Erythroblast (primary cell): ENCODE measurements at regions not wholly inside any gene's neighbourhood (a gene's known extent, or its start where the extent isn't known, plus 50 kb on each side); places are given as distances from the start of the nearest gene placed in this dataset.

ENCODE experiments used
- DNase-seq, 2 experiments: peaks; one replicate each; lab custom pipeline; 2025; lab: John Stamatoyannopoulos, UW
- GATA1 ChIP-seq: IDR thresholded peaks from 2 replicates; pipeline ENCODE4 v1.6.1; 2011; ENCODE audit warnings: low read depth, mild to moderate bottlenecking, control low read depth, low read length, moderate library complexity
- POLR2A ChIP-seq: IDR thresholded peaks from 2 replicates; pipeline ENCODE4 v1.6.1; 2011; ENCODE audit warnings: mild to moderate bottlenecking, low read length

- no peak for DNase-seq
- TF ChIP-seq GATA1 (no peak), POLR2A (no peak)
Observed at GRCh38 chr10:35722636-35723035, 80.5 kb upstream of the FZD8 start.

GRCh38 chr10:35722226-35722625 lies 80.1 kb upstream of the FZD8 start:
- TF ChIP-seq POLR2A: no peak
- TF ChIP-seq GATA1: no peak
- no peak for DNase-seq

- TF ChIP-seq POLR2A: no peak
- TF ChIP-seq GATA1: no peak
- DNase-seq: no peak
Observed at GRCh38 chr10:35720366-35720765, 78.3 kb upstream of the FZD8 start.

DNA sequence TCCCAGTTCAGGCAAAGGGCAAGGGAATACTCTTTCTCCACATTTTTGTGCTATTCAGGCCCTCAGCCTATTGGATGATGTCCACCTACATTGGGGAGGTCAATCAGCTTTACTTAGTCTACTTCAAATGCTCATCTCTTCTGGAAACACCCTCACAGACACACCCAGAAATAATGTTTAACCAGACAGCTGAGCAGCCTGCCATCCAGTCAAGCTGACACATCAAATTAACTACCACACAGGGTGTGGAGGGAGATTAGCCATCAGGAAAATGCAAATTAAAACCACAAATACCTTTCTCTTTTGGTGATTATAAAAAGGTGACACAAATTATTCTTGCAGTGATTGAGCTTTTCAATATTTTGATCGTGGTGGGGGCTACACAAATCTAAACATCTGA lies 74.7 kb upstream of the FZD8 start:
- no peak for DNase-seq
- no peak for TF ChIP-seq GATA1
- no peak for TF ChIP-seq POLR2A

- DNase-seq: no peak
- TF ChIP-seq GATA1 (no peak), POLR2A (no peak)
Observed at GRCh38 chr10:35712486-35712885, 70.4 kb upstream of the FZD8 start.

DNA sequence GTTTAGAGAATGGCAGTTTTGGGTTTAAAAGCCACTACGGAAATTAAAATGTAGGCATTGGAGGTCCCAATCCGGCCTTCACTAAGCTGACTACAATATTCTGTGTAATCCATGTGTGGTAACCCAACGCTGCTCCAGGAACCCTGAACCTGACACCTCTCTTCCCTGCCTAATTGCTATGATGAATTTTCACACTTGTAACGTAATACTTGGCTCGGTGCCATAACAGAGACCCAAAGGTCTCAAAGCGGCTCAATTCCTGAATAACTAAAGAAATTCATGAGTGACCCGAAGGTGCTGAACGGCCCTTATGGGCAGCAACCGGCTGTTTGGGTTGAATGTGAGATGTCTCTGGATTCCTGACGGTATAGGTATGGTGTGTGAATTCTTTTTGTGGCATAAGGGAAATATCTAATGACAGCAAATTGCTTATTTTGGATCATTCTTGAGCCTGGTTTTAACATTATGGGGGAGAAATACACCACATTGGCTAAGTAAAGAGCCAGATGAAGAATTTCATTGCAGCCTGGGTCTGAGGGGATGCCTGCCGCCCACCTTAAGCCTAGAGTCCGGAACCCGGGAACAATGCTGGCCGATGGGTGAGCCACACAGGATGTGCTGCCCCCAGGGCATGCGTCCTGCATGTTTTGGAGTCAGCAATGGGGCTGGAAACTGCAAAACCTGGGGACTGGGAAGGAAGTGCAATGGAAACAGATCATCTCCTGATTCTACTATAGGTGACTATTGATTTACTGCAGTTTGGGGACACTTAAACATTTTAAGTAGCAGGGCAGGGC lies 69.7 kb upstream of the FZD8 start:
- DNase-seq: no peak
- TF ChIP-seq GATA1 (no peak), POLR2A (no peak)

- DNase-seq: no peak
- TF ChIP-seq POLR2A (no peak), GATA1 (no peak)
Observed at GRCh38 chr10:35707642-35708425, 65.7 kb upstream of the FZD8 start.

- TF ChIP-seq POLR2A: no peak
- TF ChIP-seq GATA1: no peak
- DNase-seq: no peak
Observed at GRCh38 chr10:35706959-35707358, 64.9 kb upstream of the FZD8 start.

DNA sequence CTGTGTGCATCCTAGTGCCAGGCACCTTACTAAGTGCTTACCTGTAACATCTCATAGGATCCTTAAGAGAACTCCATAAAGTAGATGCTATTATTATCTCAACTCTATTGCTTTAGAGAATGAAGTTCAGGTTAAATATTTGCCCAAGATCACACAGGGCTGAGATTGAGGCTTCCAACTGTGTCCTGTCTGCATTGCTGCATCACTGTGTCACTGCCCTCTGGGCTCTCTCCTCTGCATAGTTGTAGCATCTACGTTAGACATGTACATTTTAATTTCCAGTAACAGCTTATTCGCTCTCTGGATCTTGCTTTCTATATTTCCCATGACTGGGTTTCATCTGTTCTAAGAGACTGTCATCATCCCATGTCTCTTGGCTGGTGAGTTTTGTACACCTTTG lies 63.6 kb upstream of the FZD8 start:
- no peak for DNase-seq
- no peak for TF ChIP-seq POLR2A

DNA sequence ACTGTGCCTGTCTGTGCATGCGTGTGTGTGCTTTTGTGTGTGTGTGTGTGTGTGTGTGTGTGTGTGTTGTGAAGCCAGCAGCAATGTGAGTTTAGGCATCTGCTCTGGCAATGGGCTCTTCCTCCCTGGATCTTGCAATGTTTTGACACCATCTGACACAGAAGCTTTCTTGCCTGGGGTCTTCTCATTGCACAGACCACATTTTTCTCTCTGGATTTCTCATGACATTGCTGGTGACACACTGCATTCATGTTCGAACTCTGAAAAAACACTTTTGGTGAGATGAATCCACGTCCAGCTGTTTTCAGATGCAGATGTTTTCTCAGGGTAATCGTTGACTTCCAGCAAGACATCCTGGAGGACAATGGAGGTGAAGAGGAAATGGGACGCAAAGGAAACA lies 63.0 kb upstream of the FZD8 start:
- DNase-seq: no peak
- TF ChIP-seq GATA1: no peak
- TF ChIP-seq POLR2A: no peak

- DNase-seq: no peak
- TF ChIP-seq GATA1: no peak
- no peak for TF ChIP-seq POLR2A
Observed at GRCh38 chr10:35704401-35704800, 62.3 kb upstream of the FZD8 start.

- TF ChIP-seq GATA1: no peak
- TF ChIP-seq POLR2A: no peak
- no peak for DNase-seq
Observed at GRCh38 chr10:35700487-35700882, 58.4 kb upstream of the FZD8 start.

- no peak for TF ChIP-seq GATA1
- DNase-seq: no peak
Observed at GRCh38 chr10:35699848-35700486, 57.9 kb upstream of the FZD8 start.

- TF ChIP-seq GATA1 (no peak), POLR2A (no peak)
- no peak for DNase-seq
Observed at GRCh38 chr10:35696392-35697287, 54.5 kb upstream of the FZD8 start.
